ENCODE measurements at regions not wholly inside any gene's neighbourhood (a gene's known extent, or its start where the extent isn't known, plus 50 kb on each side); places are given as distances from the start of the nearest gene placed in this dataset.

GRCh38 chr1:60984062-60984799 is 98.1 kb upstream of the NFIA start:
- no peak for DNase-seq

DNA sequence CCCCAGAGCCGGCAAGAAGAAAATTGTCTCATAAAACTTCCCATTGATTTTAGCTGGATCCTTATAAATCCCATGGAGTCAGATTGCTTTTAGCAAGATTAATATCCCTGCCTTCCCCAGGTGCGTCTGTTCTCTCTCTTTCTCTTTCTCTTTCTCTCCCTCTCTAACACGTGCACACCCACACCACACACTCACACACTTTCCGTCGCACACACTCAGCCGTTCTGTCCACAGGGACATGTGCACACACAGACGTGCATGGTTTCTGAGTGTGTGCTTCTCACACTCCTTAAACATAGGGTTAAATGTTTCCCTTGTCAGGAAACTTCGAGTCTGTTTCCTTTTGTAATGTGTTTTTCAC is 98.7 kb upstream of the NFIA start:
- DNase-seq, result no peak

- DNase-seq, result no peak
Observed at GRCh38 chr1:60982539-60982938, 99.8 kb upstream of the NFIA start.

GRCh38 chr1:60981357-60981756 is 101.0 kb upstream of the NFIA start:
- no peak for DNase-seq

GRCh38 chr1:60978421-60979357 is 103.7 kb upstream of the NFIA start:
- peak; percentile 37 for DNase-seq

- DNase-seq, result no peak
Observed at GRCh38 chr1:60977661-60978060, 104.7 kb upstream of the NFIA start.

GRCh38 chr1:60974524-60975372 is 107.6 kb upstream of the NFIA start:
- DNase-seq, result no peak

DNA sequence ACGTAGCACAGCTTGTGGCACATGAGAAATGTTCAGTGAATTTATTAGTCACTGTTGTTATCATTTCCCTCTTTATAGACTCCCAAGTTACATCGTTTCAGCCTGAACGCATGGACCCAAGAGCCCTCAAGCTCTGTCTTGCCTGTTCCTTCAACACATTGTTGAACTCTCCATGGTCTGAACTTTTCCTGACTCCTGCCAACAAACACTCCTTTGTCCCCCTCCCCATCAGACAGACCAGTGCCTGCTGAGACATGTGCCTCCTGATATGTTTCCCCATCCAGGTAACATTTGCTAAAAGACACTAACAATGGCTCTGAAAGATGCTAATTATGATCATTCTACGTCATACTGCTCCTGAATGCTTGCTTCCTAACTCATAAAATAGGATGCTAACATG is 108.7 kb upstream of the NFIA start:
- no peak for DNase-seq

DNA sequence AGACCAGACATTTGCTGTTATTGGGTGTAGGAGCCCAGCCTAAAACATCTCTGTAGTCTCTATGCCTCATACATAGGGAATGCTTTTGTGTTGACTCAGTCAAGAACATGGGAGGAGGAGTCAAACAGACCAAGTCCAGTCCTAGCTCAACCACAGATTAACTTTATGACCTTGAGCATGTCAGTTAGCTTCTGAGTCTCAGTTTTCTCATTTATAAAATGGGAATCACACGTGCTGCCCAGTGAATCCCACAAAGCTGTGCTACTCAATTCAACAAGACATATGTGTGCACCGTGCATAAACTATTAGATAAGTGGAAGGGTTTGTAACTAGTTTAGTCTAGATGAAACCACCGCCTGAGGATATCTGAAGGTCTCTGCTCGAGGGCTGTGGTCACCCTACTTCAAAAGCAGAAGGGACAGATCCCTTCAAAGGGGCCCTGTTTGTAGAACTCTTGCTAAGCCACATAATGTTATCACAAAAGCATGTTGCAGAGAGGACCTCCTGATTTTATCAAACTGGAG is 109.5 kb upstream of the NFIA start:
- DNase-seq, result no peak

DNA sequence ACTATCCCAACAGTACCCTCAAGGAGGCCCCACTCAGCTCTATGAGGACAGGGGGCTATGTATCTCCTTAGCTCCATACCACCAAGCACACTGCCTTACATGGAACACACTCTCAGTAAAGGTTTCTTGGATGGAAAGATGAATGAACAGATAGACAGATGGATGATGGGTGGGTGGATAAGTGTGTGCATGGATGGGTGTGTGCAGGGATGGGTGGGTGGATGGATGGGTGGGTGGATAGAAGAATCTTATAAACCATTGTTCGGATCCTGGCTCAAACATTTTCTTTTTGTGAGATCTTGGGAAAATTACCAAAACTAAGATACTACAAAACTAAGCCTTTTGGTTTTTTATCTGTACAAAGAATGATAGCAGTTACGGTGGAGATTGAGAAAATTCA is 111.0 kb upstream of the NFIA start:
- no peak for DNase-seq

GRCh38 chr1:60969971-60970509 is 112.3 kb upstream of the NFIA start:
- no peak for DNase-seq

DNA sequence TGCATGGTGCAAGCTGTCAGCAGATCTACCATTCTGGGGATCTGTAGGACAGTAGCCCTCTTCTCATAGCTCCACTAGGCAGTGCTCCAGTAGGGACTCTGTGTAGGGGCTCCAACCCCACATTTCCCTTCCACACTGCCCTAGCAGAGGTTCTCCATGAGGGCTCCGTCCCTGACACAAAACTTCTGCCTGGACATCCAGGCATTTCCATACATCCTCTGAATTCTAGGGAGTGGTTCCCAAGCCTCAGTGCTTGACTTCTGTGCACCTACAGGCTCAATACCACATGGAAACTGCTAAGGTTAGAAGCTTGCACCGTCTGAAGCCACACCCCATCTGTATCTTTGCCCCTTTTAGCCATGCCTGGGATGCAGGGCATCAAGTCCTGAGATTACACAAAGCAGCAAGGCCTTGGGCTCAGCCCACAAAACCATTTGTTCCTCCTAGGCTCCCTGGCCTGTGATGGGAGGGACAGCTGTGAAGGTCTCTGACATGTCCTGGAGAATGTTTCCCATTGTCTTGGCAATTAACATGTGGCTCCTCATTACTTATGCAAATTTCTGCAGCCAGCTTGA is 117.0 kb upstream of the NFIA start:
- no peak for DNase-seq

DNA sequence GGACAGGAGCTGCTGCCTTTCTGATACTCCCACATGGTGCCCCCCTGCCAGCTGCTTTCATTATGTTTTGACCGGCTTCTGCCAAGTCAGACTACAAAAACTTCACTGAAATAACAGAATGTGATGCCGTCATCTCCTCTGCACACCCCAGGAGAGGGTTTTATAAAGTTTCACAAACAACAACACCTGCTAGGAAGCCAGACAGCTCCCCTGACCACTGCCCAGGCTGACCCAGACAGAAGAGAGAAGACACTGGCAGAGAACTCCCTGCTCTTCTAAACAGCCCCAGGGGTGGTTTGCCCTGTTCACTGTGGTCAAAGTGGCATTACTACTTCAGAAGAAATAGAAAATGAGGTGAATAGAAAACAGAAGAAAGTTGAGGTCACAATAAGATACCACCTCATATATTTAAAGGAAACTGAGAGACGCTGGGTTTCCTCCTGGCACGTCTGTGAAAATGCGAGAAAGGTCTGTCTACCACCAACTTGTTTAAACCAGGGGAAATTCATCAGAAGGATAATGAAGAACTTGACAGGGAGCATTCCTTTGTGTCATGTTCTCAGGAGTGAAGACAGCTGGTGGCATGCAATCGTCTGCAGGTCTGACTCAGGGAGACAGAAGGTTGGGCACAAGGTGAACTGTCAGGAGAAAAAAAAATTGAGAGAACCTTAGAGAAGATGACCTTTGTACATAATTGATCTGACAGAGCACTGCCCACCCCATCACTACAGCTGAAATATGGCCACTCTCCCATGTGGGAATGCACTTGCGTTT is 119.0 kb upstream of the NFIA start:
- DNase-seq, result no peak

DNA sequence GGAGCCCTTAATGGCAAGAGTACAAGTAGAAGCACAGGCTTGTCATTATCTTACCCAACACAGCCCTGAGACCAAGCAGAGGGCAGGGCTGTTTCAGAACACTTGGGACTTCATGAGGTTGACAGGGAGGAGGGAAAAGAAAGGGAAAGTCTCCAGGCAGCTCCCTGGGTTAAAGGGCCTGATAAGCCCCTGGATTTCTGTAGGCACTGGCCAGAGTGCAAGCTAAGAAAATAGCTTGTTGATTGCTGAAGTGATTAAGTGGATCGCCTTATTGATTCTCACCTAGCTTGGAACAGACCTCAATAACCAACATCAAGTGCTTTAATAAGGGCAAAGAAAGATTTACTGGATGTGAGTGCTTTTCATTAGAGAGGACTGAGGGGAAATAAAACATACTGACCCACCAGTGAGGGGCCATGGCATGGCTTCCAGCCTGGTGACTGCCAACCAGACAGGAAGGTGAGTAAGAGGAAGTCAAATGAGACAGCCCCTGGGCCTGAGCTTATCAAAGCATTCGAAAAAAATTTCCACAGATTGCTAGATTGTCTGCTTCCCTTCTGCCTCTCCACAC is 121.4 kb upstream of the NFIA start:
- no peak for DNase-seq

DNA sequence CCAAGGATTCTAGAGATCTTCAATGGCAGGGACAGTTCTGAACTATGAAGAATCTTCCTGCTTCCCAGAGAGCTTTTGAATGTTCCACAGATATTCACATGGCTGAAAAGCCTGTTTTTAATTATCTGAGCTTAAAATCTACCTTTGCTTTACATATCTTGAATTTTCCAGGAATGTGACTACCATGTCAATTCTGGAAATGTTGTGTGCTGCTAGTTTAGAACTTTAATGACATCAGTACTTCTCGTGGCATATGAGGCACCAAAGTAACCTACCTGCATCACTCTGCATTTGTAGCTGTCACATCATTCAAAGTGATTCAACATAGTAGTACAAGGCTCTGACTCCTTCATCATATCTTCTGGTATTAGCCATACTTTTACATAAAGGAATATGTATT is 122.7 kb upstream of the NFIA start:
- DNase-seq, result no peak

DNA sequence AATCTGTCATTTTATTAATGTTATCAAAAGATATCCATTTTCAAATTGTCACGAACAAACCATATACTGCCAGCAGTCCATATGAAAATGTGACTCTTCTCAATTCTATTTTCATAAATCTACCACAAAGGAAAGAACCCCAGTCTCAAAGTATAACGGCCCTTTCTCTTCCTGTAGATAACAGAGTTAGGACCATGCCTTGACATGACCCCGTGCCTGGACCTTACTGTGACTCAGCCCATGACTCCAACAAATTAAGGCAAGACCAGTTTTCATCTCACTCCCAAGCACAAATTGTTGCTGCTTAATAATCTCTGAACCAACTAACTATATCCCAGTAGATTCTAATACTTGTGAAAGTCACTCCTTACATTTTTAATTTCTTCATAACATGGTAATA is 124.4 kb upstream of the NFIA start:
- DNase-seq, result no peak

GRCh38 chr1:60956520-60956919 is 125.8 kb upstream of the NFIA start:
- no peak for DNase-seq

DNA sequence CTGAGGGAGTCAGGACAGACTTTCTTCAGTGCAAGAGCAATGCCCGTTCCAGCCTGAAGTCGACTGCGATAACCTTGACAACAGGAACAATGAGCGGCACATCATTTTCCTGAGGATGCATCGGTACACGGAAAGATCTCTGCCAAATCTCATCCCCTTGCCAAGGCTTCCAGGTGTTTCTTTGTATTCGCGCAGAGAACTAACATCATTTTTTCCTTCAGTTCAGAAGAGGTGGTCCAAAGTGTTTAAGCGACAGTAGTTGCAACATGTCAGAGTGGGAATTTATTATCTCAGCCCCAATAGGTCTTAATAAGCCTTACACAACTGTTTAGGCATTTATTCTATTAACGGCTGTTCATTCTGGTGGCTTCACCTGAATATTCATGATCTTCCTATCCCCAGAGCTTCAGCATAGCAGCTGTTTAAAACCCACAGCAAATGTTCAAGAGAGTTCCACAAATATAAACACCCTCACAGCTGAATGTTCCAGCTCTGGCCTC is 129.7 kb upstream of the NFIA start:
- DNase-seq, result no peak

GRCh38 chr1:60950224-60951063 is 131.9 kb upstream of the NFIA start:
- no peak for DNase-seq

DNA sequence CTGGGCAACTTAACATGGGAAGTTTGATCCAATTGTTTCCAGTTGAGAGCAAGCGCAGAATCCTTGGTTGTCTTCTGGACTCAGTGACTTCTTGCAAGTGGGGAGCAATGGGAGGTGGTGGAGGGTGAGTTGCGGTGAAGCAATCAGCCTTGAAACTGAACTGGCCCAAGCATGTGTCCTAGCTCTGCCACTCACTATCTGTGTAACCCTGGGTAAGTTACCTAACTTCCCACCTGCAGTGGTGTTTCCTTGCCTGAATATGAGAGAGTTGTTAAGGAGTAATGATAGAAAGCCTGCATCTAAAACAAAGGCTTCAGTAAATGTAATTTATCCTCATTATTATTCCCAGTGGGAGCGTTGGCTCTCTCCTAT is 132.5 kb upstream of the NFIA start:
- DNase-seq, result no peak
